ENCODE measurements at regions not wholly inside any gene's neighbourhood (a gene's known extent, or its start where the extent isn't known, plus 50 kb on each side); places are given as distances from the start of the nearest gene placed in this dataset.

- H3K9me3 Mint-ChIP-seq: peaks cover 16% of the 10 kb centered on the region
- H3K27me3 Mint-ChIP-seq (ENCODE audit: low read depth): no peaks in the 10 kb centered on the region
- peaks cover 4% of the 10 kb centered on the region for H3K4me1 Mint-ChIP-seq
- no peak for TF ChIP-seq CTCF (IDR thresholded peaks at IDR 0.05; ENCODE audit: unreplicated experiment in 3 of 3)
- no peak overlapping the region for H3K27ac Mint-ChIP-seq
- H3K36me3 Mint-ChIP-seq (ENCODE audit: low read depth): no peaks in the 10 kb centered on the region
- H3K4me3 Mint-ChIP-seq: no peak overlapping the region
These were observed 518.9 kb upstream of the INTU start for GRCh38 chr4:127113844-127114362.

DNA sequence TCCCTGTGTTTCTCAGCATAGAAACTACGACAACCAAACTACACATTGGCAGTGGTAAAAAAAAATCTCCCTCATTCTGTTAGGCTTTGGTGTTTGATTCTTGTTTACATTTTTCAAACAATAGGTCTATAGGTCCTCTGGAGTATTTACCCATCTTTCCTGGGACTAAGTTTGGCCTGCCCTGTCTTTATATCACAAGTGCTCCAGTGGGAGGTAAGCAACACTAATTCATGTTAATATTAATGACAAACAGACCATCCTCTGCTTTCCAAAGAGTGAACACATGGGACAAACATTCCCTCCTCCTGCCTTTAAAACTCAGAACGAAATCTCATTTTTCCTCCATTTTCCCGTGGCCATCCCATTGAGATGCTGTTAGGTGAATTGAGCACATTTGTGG lies 514.1 kb upstream of the INTU start:
- Mint-ChIP-seq H3K9me3 (peaks cover 5% of the 10 kb centered on the region), H3K4me1 (peaks cover 8% of the 10 kb centered on the region), H3K4me3 (no peak overlapping the region), H3K36me3 (ENCODE audit: low read depth) (no peaks in the 10 kb centered on the region), H3K27me3 (ENCODE audit: low read depth) (no peaks in the 10 kb centered on the region), H3K27ac (no peak overlapping the region)
- TF ChIP-seq CTCF (IDR thresholded peaks at IDR 0.05; ENCODE audit: unreplicated experiment in 3 of 3): no peak

DNA sequence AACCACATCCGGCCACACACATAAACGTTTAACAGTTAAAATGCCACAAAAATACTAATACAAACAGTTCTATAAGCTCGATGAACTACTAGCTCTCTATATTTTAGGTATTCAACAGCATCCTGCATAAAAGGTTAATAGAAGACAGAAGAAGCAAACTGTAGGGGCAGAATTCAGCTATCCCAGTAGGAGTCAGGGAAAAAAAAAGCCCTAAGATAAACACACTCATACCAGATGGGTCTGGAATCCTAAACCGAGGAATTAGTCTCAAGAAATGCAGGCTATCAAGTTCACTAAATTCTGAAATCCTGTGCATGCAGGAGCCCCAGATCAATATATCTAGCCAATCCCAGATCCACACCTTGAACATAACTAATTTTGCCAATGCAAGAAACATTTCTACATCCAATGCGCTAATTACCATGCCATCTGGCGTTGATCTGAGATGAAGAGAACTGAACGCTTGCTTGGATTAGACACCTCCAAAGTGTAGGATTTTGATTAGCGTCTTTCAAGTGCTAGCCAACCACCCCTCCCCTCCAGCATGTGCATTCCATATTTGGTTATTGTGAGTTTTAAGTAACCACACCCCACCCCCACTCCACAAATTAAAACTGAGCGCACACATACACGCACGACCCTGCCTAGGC lies 512.2 kb upstream of the INTU start:
- Mint-ChIP-seq H3K36me3 (ENCODE audit: low read depth) (no peaks in the 10 kb centered on the region), H3K4me1 (peaks cover 8% of the 10 kb centered on the region), H3K27ac (no peak overlapping the region), H3K27me3 (ENCODE audit: low read depth) (no peaks in the 10 kb centered on the region), H3K9me3 (peaks cover 2% of the 10 kb centered on the region), H3K4me3 (no peak overlapping the region)
- no peak for TF ChIP-seq CTCF (IDR thresholded peaks at IDR 0.05; ENCODE audit: unreplicated experiment in 3 of 3)

GRCh38 chr4:127124919-127125318 lies 507.8 kb upstream of the INTU start:
- Mint-ChIP-seq H3K27ac (peak overlapping the region in 1 of 3 experiments; percentile 39), H3K27me3 (ENCODE audit: low read depth) (no peaks in the 10 kb centered on the region), H3K9me3 (peaks cover 2% of the 10 kb centered on the region), H3K4me1 (no peaks in the 10 kb centered on the region), H3K36me3 (ENCODE audit: low read depth) (no peaks in the 10 kb centered on the region), H3K4me3 (no peak overlapping the region)
- peak in 2 of 3 experiments; percentile 17 to 29 for TF ChIP-seq CTCF (IDR thresholded peaks at IDR 0.05; ENCODE audit: unreplicated experiment in 3 of 3)

DNA sequence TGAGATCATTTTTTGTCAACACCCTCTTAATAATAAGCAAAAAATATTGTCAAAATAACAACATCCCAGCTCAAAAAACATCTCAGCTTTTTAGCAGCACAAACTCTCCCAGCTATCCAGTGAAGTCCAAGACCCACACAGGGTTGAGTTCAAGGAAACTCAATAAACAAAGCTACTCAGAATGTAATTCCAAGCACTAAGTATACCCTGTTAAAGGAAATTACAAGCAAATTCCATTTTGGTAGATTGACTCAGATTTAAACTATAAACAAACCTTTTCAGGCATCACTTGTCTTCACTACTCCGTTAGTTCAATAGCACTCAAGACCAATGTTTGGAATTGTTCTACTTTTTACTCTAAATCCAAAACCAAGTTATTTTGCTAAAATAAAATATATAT lies 506.0 kb upstream of the INTU start:
- Mint-ChIP-seq H3K4me3 (no peak overlapping the region), H3K27me3 (ENCODE audit: low read depth) (no peaks in the 10 kb centered on the region)
- no peak for TF ChIP-seq CTCF (IDR thresholded peaks at IDR 0.05; ENCODE audit: unreplicated experiment in 3 of 3)

GRCh38 chr4:127131527-127131926 lies 501.2 kb upstream of the INTU start:
- H3K9me3 Mint-ChIP-seq: no peaks in the 10 kb centered on the region
- no peak overlapping the region for H3K4me3 Mint-ChIP-seq
- no peaks in the 10 kb centered on the region for H3K27me3 Mint-ChIP-seq (ENCODE audit: low read depth)
- no peak for TF ChIP-seq CTCF (IDR thresholded peaks at IDR 0.05; ENCODE audit: unreplicated experiment in 3 of 3)
- no peaks in the 10 kb centered on the region for H3K36me3 Mint-ChIP-seq (ENCODE audit: low read depth)
- no peak overlapping the region for H3K27ac Mint-ChIP-seq
- H3K4me1 Mint-ChIP-seq: no peaks in the 10 kb centered on the region

More for the DNA sequence above, 506.0 kb upstream of the INTU start:
- H3K9me3 Mint-ChIP-seq: peaks cover 2% of the 10 kb centered on the region
- H3K36me3 Mint-ChIP-seq (ENCODE audit: low read depth): no peaks in the 10 kb centered on the region
- H3K27ac Mint-ChIP-seq: no peak overlapping the region
- H3K4me1 Mint-ChIP-seq: no peaks in the 10 kb centered on the region

All from nephron (organoid).